22Rv1 (cell line): ENCODE measurements at regions not wholly inside any gene's neighbourhood (a gene's known extent, or its start where the extent isn't known, plus 50 kb on each side); places are given as distances from the start of the nearest gene placed in this dataset.

ENCODE experiments used
- H3K27ac ChIP-seq: fragments of 450-650 bp; 2 replicates; pipeline ENCODE4 v1.5.1; 2017
- ZFX ChIP-seq: fragments of 450-650 bp; IDR thresholded peaks from 2 replicates; pipeline ENCODE4 v1.6.1; 2017; ENCODE audit warnings: antibody characterized with exemption, borderline replicate concordance
- TF ChIP-seq, protein P1 (sequence below): fragments of 450-650 bp; IDR thresholded peaks from 2 replicates; pipeline ENCODE4 v1.5.1; 2017; ENCODE audit warnings: mild to moderate bottlenecking

DNA sequence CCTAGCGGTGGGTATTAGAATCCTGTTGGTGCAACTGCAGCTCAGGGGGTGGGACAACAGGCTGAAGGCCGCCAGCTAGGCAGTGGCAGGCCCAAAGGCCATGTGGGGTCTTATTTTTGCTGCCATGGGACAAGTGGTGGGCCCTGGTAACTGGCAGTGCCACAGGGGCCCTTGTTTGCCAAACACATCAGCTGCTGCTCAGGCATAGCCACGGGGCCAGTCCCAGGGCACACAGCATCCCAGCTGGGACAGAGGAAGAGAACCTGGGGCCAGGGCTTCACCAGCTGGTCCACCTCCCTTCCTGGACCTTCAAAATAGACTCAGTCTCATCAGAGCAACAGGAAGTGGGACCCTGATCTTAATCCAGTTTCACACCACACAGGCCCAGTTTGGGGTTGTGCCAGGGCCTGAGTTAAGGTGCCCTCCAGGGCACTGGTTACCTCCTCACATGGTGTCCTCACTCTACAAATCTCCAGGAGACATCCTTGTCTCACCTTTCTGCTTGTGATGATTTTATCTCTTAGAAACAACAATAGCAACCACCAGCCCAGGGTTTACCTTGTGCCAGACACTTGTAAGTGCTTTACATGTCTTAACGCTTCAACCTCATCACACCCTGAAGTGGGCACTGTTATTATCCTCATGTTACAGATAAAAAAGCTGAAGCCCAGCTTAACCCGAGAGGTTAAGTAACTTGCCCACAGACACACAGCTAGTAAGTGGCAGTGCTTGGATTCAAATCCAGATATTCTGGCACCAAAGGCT, 98.5 kb downstream of the GYPC start:
- H3K27ac ChIP-seq = no peak overlapping the region
- TF ChIP-seq, protein P1, sequence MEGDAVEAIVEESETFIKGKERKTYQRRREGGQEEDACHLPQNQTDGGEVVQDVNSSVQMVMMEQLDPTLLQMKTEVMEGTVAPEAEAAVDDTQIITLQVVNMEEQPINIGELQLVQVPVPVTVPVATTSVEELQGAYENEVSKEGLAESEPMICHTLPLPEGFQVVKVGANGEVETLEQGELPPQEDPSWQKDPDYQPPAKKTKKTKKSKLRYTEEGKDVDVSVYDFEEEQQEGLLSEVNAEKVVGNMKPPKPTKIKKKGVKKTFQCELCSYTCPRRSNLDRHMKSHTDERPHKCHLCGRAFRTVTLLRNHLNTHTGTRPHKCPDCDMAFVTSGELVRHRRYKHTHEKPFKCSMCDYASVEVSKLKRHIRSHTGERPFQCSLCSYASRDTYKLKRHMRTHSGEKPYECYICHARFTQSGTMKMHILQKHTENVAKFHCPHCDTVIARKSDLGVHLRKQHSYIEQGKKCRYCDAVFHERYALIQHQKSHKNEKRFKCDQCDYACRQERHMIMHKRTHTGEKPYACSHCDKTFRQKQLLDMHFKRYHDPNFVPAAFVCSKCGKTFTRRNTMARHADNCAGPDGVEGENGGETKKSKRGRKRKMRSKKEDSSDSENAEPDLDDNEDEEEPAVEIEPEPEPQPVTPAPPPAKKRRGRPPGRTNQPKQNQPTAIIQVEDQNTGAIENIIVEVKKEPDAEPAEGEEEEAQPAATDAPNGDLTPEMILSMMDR = no peak
- TF ChIP-seq ZFX = no peak

DNA sequence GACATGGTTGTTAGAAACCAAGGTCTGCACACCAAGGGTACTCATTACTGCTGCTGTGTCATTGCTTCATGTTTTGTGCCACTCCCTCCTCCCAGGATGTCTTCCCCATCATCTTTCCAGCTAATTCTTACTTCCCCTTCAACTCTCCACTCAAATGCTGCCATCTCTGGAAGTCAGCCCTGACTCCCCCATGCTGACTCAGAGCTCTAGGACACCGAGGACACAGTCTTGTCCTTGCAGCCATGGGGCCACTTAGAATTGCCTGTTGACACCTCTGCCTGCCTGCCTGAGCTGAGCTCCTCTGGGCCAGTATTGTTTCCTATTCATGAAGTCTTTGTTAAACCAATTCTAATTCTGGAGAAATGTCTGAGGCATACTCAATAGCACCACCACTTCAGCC, 100.2 kb downstream of the GYPC start:
- TF ChIP-seq, protein P1 = no peak
- no peak for TF ChIP-seq ZFX
- no peak overlapping the region for H3K27ac ChIP-seq

DNA sequence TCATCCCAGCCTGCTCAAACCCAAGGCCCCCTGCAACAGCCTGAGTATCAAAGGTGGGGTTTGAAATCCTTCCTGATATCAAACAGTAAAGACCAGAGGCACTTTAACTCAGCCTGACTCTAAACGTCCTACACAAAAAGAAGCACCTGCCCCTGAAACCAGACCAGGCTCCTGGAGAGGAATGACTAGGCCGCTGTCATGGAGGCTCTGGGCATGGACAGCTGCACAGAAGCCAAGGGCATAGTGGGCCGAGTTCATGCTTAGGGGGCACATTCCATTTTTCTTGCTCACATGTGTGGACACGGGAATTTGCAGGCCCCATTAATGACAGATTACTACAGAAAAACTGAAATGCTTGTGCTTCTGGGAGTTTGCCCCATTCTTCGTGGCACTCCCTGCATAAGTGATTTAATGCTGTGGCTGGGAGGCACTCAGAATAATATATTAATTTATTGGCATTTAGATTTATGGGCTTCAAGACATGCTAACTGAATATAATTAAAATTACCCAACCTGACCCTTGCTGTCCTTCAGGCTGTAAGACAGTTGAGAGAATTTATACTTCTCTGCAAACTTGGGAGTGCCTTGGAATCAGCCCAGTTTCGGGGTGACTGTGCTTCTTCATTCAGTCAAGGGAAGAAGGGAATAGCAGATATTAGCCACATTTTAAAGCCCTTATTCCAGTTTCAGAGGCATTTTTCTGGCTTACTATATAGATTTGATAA, 105.5 kb downstream of the GYPC start:
- H3K27ac ChIP-seq = no peak overlapping the region
- TF ChIP-seq, protein P1 = no peak
- no peak for TF ChIP-seq ZFX

DNA sequence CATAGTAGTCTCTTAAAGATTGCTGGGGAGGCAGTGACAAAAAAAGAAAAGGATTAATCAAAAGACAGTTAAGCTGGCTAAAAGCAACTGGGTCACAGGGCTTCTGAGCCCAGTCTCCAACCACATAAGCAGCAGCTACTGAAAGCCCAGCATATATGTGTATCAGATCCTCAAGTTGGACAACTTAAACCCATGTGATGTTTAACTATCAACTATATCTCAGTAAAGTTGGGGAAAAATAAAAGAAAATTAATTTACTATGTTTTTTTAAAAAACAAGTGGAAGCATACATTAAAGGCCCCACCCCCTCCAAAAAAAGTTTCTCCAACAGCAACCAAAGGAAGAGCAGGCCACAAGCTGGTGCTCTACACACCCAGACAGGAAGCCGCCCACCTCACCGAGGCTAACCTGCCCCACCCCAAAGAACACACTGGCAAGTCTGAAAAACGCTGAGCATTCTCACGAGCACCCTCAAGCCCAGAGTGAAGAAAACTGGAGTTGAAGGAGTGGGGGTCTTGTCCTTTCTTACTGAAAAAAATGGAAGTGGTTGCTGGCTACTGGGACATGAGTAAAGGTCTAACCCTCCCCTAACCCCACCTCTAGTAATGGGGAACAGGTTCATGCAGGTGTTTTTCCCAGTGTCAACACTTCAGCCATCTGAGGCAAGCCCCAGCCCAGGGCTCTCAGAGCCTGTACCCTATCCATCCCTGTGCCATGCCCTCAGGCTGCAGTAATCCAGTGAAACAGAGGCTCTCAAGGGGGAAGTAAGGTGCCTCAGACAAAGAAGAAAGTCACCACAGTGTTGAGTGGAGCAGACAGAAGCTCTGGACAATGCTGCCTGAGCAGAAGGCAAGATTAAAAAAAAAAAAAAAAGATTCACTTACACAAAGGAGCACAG, 106.3 kb downstream of the GYPC start:
- H3K27ac ChIP-seq = no peak overlapping the region
- TF ChIP-seq, protein P1 = no peak
- no peak for TF ChIP-seq ZFX

DNA sequence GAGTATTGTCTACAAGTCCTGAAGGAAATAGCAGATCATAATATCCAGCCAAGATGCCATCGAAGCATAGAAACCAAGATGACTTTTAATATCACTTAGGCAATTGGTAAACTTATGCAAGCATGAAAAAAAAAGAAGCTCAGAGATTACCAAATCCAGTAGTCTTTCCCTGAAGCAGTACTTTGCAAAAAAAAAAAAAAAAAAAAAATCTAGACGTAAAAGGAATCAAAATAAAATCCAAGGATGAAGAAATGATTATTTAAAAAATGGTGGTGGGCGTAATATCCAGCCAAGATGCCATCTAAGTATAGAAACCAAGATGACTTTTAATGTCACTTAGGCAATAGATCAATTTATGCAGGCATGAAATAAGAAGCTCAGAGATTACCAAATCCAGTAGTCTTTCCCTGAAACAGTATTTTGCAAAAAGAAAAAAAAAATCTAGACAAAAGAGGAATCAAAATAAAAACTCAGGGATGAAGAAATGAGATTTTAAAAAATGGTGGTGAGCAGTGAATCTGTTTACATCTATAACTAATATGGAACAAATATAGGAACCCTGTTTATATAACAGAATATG, 108.8 kb downstream of the GYPC start:
- no peak for TF ChIP-seq ZFX
- TF ChIP-seq, protein P1 = no peak
- no peak overlapping the region for H3K27ac ChIP-seq

DNA sequence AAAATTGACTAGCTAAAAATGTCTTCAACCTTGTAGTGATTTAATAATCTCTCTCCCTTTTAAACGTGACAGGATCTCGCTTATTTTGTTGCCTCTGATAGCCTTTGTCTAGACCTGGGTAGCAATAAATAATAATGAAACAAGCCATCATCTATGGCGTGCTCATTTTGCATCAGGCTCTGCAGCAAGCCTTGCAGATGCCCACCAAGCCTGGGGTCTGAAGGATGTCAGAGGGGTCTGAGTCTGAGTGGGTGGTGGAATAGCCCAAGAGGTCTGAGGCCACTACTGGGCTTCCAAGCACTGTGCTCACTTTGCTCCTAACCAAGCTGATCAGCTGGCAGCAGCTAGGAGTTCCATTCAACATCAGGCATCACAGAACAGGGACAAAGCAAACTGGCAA, 109.4 kb downstream of the GYPC start:
- TF ChIP-seq, protein P1 = no peak
- no peak for TF ChIP-seq ZFX
- no peak overlapping the region for H3K27ac ChIP-seq
